ENCODE measurements at regions not wholly inside any gene's neighbourhood (a gene's known extent, or its start where the extent isn't known, plus 50 kb on each side); places are given as distances from the start of the nearest gene placed in this dataset.
A peak's percentile ranks its signal among the peaks of the same experiment; 100 is the strongest.
"Not testable (repeated sequence)": the region's sequence is repeated elsewhere in the genome, so short reads cannot be mapped to it uniquely, and the experiment has no call there.

DNA sequence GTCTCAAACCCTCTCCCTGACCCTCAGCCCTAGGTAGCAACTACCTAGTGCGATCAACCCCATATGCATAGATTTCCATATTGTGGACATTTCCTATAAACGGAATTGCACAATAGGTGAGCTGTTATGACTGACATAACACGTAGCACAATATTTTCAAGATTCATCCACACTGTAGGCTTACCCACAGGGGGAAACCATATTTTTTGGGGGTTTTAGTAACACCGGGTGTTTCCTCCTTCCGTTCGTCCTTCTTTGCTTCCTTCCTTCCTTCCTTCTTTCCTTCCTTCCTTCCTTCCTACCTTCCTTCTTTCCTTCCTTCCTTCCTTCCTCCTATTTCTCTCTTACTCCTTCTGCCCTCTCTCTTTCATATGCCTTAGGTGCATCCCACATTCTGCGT, 524.2 kb downstream of the CWH43 start:
- H3K9me3 ChIP-seq (ENCODE audit: insufficient read depth, low read depth); H3K27ac ChIP-seq; H3K36me3 ChIP-seq (ENCODE audit: low read depth); intact Hi-C loops (cut with micrococcal nuclease; ENCODE audit: unreplicated experiment); CTCF ChIA-PET; H3K79me2 ChIP-seq (ENCODE audit: low read depth); BruUV-seq (replicated peaks); H3K4me2 ChIP-seq; H2AFZ ChIP-seq; H3K4me3 ChIP-seq; DNase-seq; H4K20me1 ChIP-seq (ENCODE audit: insufficient read depth); H3F3A ChIP-seq (ENCODE audit: insufficient read depth, low read depth); H3K4me1 ChIP-seq (replicated peaks; ENCODE audit: insufficient read depth); POLR2A ChIA-PET (ENCODE audit: unreplicated experiment); H3K9me2 ChIP-seq (ENCODE audit: insufficient read depth): not testable (repeated sequence)
- peaks cover 15% of the 10 kb centered on the region; the same call in 1 of the 2 replicates for H3K27me3 ChIP-seq (ENCODE audit: insufficient read depth, low read depth)

DNA sequence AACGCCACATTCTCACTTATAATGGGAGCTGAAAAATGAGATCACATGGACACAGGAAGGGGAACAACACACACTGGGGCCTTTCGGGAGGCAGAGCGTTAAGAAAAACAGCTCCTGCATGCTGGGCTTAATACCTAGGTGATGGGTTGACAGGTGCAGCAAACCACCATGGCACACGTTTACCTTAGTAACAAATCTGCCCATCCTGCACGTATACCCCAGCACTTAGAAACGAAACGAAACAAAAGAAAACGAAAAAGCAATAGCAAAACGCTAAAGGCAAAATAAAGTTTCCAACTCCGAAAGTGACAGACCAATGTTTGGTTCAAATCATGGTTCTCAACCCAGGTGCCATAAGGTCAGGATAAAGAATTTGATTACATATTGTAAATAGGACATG, 525.3 kb downstream of the CWH43 start:
- H3F3A ChIP-seq (ENCODE audit: insufficient read depth, low read depth); H4K20me1 ChIP-seq (ENCODE audit: insufficient read depth); intact Hi-C loops (cut with micrococcal nuclease; ENCODE audit: unreplicated experiment); H3K36me3 ChIP-seq (ENCODE audit: low read depth); POLR2A ChIA-PET (ENCODE audit: unreplicated experiment); H3K27ac ChIP-seq; H2AFZ ChIP-seq; H3K4me1 ChIP-seq (replicated peaks; ENCODE audit: insufficient read depth); CTCF ChIA-PET; H3K4me3 ChIP-seq; H3K9me3 ChIP-seq (ENCODE audit: insufficient read depth, low read depth); DNase-seq; H3K79me2 ChIP-seq (ENCODE audit: low read depth); H3K9me2 ChIP-seq (ENCODE audit: insufficient read depth); H3K4me2 ChIP-seq; BruUV-seq (replicated peaks): not testable (repeated sequence)
- H3K27me3 ChIP-seq (ENCODE audit: insufficient read depth, low read depth) = peaks cover 15% of the 10 kb centered on the region; the same call in 1 of the 2 replicates

- DNase-seq; H3K4me2 ChIP-seq; H3K27ac ChIP-seq; H3F3A ChIP-seq (ENCODE audit: insufficient read depth, low read depth); H3K4me3 ChIP-seq; intact Hi-C loops (cut with micrococcal nuclease; ENCODE audit: unreplicated experiment); BruUV-seq (replicated peaks); CTCF ChIA-PET; H3K36me3 ChIP-seq (ENCODE audit: low read depth); H4K20me1 ChIP-seq (ENCODE audit: insufficient read depth); H3K9me3 ChIP-seq (ENCODE audit: insufficient read depth, low read depth); H3K9me2 ChIP-seq (ENCODE audit: insufficient read depth); H2AFZ ChIP-seq; H3K4me1 ChIP-seq (replicated peaks; ENCODE audit: insufficient read depth); POLR2A ChIA-PET (ENCODE audit: unreplicated experiment); H3K79me2 ChIP-seq (ENCODE audit: low read depth): not testable (repeated sequence)
- 0 out of 2 replicates have a peak, but pooled peaks have one; percentile 8 for TF ChIP-seq CTCF (conservative IDR thresholded peaks at IDR 0.05)
- H3K27me3 ChIP-seq (ENCODE audit: insufficient read depth, low read depth) = peaks cover 15% of the 10 kb centered on the region; the same call in 1 of the 2 replicates
These were observed 525.9 kb downstream of the CWH43 start for GRCh38 chr4:49511881-49512491.

- POLR2A ChIA-PET (ENCODE audit: unreplicated experiment) = not testable (repeated sequence)
These were observed 526.8 kb downstream of the CWH43 start for GRCh38 chr4:49512641-49513545.

DNA sequence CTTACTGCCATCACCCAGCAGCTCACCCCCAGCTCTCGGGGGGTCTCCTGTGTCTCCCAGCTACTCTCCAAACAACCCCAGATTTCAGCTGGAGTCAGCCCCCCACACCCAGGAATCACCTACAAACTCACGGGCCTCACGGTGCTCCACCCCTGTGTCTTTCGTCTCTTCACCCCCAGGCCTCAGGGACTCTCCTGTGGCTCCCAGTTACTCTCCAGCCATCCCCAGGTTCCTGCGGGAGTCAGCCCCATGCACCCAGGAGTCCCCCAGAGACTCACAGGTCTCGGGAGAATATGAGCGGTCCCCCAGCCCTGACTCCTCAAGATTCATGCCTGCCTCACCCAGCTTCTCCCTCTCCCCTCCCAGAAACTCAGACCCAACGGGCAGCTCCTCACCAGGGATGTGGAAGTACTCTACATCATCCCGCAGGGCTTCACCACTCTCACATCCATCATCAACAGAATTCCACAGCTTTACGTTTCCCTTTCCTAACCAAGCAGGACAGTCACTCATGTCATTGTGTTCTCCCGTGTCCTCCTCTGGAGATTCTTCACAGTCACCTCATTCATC, 527.6 kb downstream of the CWH43 start:
- CTCF ChIA-PET; H3K9me2 ChIP-seq (ENCODE audit: insufficient read depth); H3K4me1 ChIP-seq (replicated peaks; ENCODE audit: insufficient read depth); BruUV-seq (replicated peaks); H4K20me1 ChIP-seq (ENCODE audit: insufficient read depth); H3F3A ChIP-seq (ENCODE audit: insufficient read depth, low read depth); H3K79me2 ChIP-seq (ENCODE audit: low read depth); H3K36me3 ChIP-seq (ENCODE audit: low read depth); POLR2A ChIA-PET (ENCODE audit: unreplicated experiment); H3K4me3 ChIP-seq; H3K27ac ChIP-seq; intact Hi-C loops (cut with micrococcal nuclease; ENCODE audit: unreplicated experiment); DNase-seq; H3K4me2 ChIP-seq; H3K9me3 ChIP-seq (ENCODE audit: insufficient read depth, low read depth); H2AFZ ChIP-seq: not testable (repeated sequence)
- peaks cover 15% of the 10 kb centered on the region; the same call in 1 of the 2 replicates for H3K27me3 ChIP-seq (ENCODE audit: insufficient read depth, low read depth)

More at GRCh38 chr4:49512641-49513545, 526.8 kb downstream of the CWH43 start:
- 0 out of 2 replicates have a peak, but pooled peaks have one; percentile 32 for TF ChIP-seq CTCF (conservative IDR thresholded peaks at IDR 0.05)
- H3K27ac ChIP-seq; BruUV-seq (replicated peaks); intact Hi-C loops (cut with micrococcal nuclease; ENCODE audit: unreplicated experiment); H3K4me3 ChIP-seq; H3K9me2 ChIP-seq (ENCODE audit: insufficient read depth); H3K9me3 ChIP-seq (ENCODE audit: insufficient read depth, low read depth); DNase-seq; CTCF ChIA-PET; H3K79me2 ChIP-seq (ENCODE audit: low read depth); H4K20me1 ChIP-seq (ENCODE audit: insufficient read depth); H3K4me2 ChIP-seq; H3K36me3 ChIP-seq (ENCODE audit: low read depth); H2AFZ ChIP-seq; H3F3A ChIP-seq (ENCODE audit: insufficient read depth, low read depth); H3K4me1 ChIP-seq (replicated peaks; ENCODE audit: insufficient read depth): not testable (repeated sequence)
- peaks cover 15% of the 10 kb centered on the region; the same call in 1 of the 2 replicates for H3K27me3 ChIP-seq (ENCODE audit: insufficient read depth, low read depth)

Measured in PC-9 (cell line).